WTC11 (cell line): ENCODE measurements at regions not wholly inside any gene's neighbourhood (a gene's known extent, or its start where the extent isn't known, plus 50 kb on each side); places are given as distances from the start of the nearest gene placed in this dataset.

Experiments
- ATAC-seq: fragments of 200-7000 bp; cut with Tn5 transposase; 2 replicates; pipeline ENCODE4 v1.10.0; 2021; ENCODE audit warnings: mild to moderate bottlenecking, moderate library complexity
- CTCF ChIA-PET: fragments of 300-600 bp; sonication (Branson Sonifier 250); formaldehyde crosslinking; loops from one replicate; lab custom pipeline; 2021; ENCODE audit warnings: antibody characterized with exemption; lab: Charles Lee
- POLR2A ChIA-PET: fragments of 350-600 bp; sonication (Branson Sonifier 250); formaldehyde crosslinking; loops from one replicate; lab custom pipeline; 2021; ENCODE audit warnings: antibody characterized with exemption; lab: Charles Lee
- DNase-seq: peaks from one replicate; pipeline ENCODE4 v3.0.0; 2021; ENCODE audit warnings: low spot score
- H3K27ac Mint-ChIP-seq: 2 replicates; pipeline ENCODE4 v1.8.0; 2021; ENCODE audit warnings: mixed read lengths
- H3K27me3 Mint-ChIP-seq: 2 replicates; pipeline ENCODE4 v1.8.0; 2021; ENCODE audit warnings: low read depth, mild to moderate bottlenecking, moderate library complexity, mixed read lengths
- H3K36me3 Mint-ChIP-seq: 2 replicates; pipeline ENCODE4 v1.8.0; 2021; ENCODE audit warnings: mixed read lengths
- H3K4me1 Mint-ChIP-seq: 2 replicates; pipeline ENCODE4 v1.8.0; 2022; ENCODE audit warnings: mixed read lengths
- H3K4me3 Mint-ChIP-seq: 2 replicates; pipeline ENCODE4 v1.8.0; 2021; ENCODE audit warnings: mild to moderate bottlenecking, moderate library complexity, mixed read lengths
- H3K9me3 Mint-ChIP-seq: 2 replicates; pipeline ENCODE4 v1.8.0; 2021; ENCODE audit warnings: mixed read lengths
- AFF4 ChIP-seq: sonication (generic); formaldehyde crosslinking; IDR thresholded peaks from 2 replicates; pipeline ENCODE4 v1.8.1; 2023; ENCODE audit warnings: mild to moderate bottlenecking, missing genetic modification reagents, borderline replicate concordance
- ATF3 ChIP-seq: sonication (generic); formaldehyde crosslinking; conservative IDR thresholded peaks from 2 replicates; pipeline ENCODE4 v1.8.1; 2022; ENCODE audit warnings: mild to moderate bottlenecking, missing genetic modification reagents
- CBFB ChIP-seq: sonication (generic); formaldehyde crosslinking; IDR thresholded peaks from 2 replicates; pipeline ENCODE4 v1.8.1; 2022; ENCODE audit warnings: mild to moderate bottlenecking, low read depth, missing genetic modification reagents
- CDX4 ChIP-seq: fragments of 250-450 bp; sonication (Bioruptor Pico); IDR thresholded peaks from 2 replicates; pipeline ENCODE4 v1.9.0; 2021; ENCODE audit warnings: moderate library complexity, mild to moderate bottlenecking, inconsistent platforms, borderline replicate concordance
- E2F4 ChIP-seq: sonication (generic); formaldehyde crosslinking; IDR thresholded peaks from 2 replicates; pipeline ENCODE4 v1.8.1; 2022; ENCODE audit warnings: low read depth, mild to moderate bottlenecking, moderate library complexity, missing genetic modification reagents, borderline replicate concordance
- FOXJ3 ChIP-seq: sonication (generic); formaldehyde crosslinking; IDR thresholded peaks from 2 replicates; pipeline ENCODE4 v1.9.0; 2021; ENCODE audit warnings: missing genetic modification reagents, mild to moderate bottlenecking, borderline replicate concordance
- GRHL2 ChIP-seq: fragments of 250-450 bp; sonication (Bioruptor Pico); IDR thresholded peaks from 2 replicates; pipeline ENCODE4 v1.8.0; 2022; ENCODE audit warnings: mild to moderate bottlenecking, moderate library complexity; ENCODE audit not compliant: insufficient replicate concordance, severe bottlenecking
- HMGA2 ChIP-seq: fragments of 250-450 bp; sonication (Bioruptor Pico); IDR thresholded peaks from 2 replicates; pipeline ENCODE4 v1.4.0; 2021; ENCODE audit warnings: mild to moderate bottlenecking, moderate library complexity
- HMGXB4 ChIP-seq: sonication (generic); formaldehyde crosslinking; IDR thresholded peaks from 2 replicates; pipeline ENCODE4 v1.8.1; 2023; ENCODE audit warnings: mild to moderate bottlenecking, moderate library complexity, missing genetic modification reagents
- IRF2 ChIP-seq: sonication (generic); formaldehyde crosslinking; IDR thresholded peaks from 2 replicates; pipeline ENCODE4 v1.8.0; 2022; ENCODE audit warnings: low read depth, missing genetic modification reagents, borderline replicate concordance
- JAZF1 ChIP-seq: fragments of 250-450 bp; sonication (Bioruptor Pico); IDR thresholded peaks from 2 replicates; pipeline ENCODE4 v1.9.0; 2021; ENCODE audit warnings: moderate library complexity, mild to moderate bottlenecking, inconsistent platforms
- NFE2L1 ChIP-seq: sonication (generic); formaldehyde crosslinking; IDR thresholded peaks from 2 replicates; pipeline ENCODE4 v1.8.1; 2023; ENCODE audit warnings: missing genetic modification reagents
- NFYB ChIP-seq: sonication (generic); formaldehyde crosslinking; conservative IDR thresholded peaks from 2 replicates; pipeline ENCODE4 v1.8.0; 2022; ENCODE audit warnings: low read depth, missing genetic modification reagents
- OVOL2 ChIP-seq: fragments of 250-450 bp; sonication (Bioruptor Pico); IDR thresholded peaks from 2 replicates; pipeline ENCODE4 v1.9.0; 2021; ENCODE audit warnings: mild to moderate bottlenecking, borderline replicate concordance
- RELA ChIP-seq: sonication (generic); formaldehyde crosslinking; IDR thresholded peaks from 2 replicates; pipeline ENCODE4 v1.8.1; 2022; ENCODE audit warnings: missing genetic modification reagents, mild to moderate bottlenecking, borderline replicate concordance
- SMAD3 ChIP-seq: sonication (generic); formaldehyde crosslinking; IDR thresholded peaks from 2 replicates; pipeline ENCODE4 v1.8.0; 2022; ENCODE audit warnings: missing genetic modification reagents, mild to moderate bottlenecking, borderline replicate concordance
- USF1 ChIP-seq: sonication (generic); formaldehyde crosslinking; IDR thresholded peaks from 2 replicates; pipeline ENCODE4 v1.8.0; 2022; ENCODE audit warnings: mild to moderate bottlenecking, missing genetic modification reagents
- ZBTB43 ChIP-seq: sonication (generic); formaldehyde crosslinking; IDR thresholded peaks from 2 replicates; pipeline ENCODE4 v1.8.1; 2023; ENCODE audit warnings: mild to moderate bottlenecking, missing genetic modification reagents
- ZNF219 ChIP-seq: sonication (generic); formaldehyde crosslinking; IDR thresholded peaks from 2 replicates; pipeline ENCODE4 v1.8.0; 2023; ENCODE audit warnings: missing genetic modification reagents, mild to moderate bottlenecking, borderline replicate concordance
- ZSCAN18 ChIP-seq: fragments of 250-450 bp; sonication (Bioruptor Pico); IDR thresholded peaks from 2 replicates; pipeline ENCODE4 v2.1.2; 2022; ENCODE audit warnings: mild to moderate bottlenecking, moderate library complexity

GRCh38 chr16:6678586-6678985, 654.1 kb upstream of the RBFOX1 start (continued):
- TF ChIP-seq E2F4 (CRISPR knock-in tag) = no peak

- Mint-ChIP-seq H3K9me3 (peaks cover 74% of the 10 kb centered on the region), H3K36me3 (peaks cover 77% of the 10 kb centered on the region), H3K27me3 (peaks cover 12% of the 10 kb centered on the region), H3K4me3 (no peak overlapping the region), H3K4me1 (no peaks in the 10 kb centered on the region), H3K27ac (no peak overlapping the region)
- POLR2A ChIA-PET = no interaction called here
- no peak for ATAC-seq
- CTCF ChIA-PET = no interaction called here
- TF ChIP-seq GRHL2 (CRISPR knock-in tag) (no peak), ZNF219 (no peak), CDX4 (no peak), JAZF1 (no peak)
- no peak for DNase-seq
Measured at GRCh38 chr16:6674071-6674470, 658.6 kb upstream of the RBFOX1 start.

- Mint-ChIP-seq H3K9me3 (peaks cover 82% of the 10 kb centered on the region), H3K27me3 (peaks cover 12% of the 10 kb centered on the region), H3K27ac (no peak overlapping the region), H3K36me3 (peaks cover 76% of the 10 kb centered on the region), H3K4me3 (no peak overlapping the region), H3K4me1 (no peaks in the 10 kb centered on the region)
- CTCF ChIA-PET = no interaction called here
- POLR2A ChIA-PET = no interaction called here
- ATAC-seq (no peak), DNase-seq (no peak)
- TF ChIP-seq FOXJ3 (CRISPR knock-in tag) (no peak), HMGXB4 (CRISPR knock-in tag) (no peak), USF1 (CRISPR knock-in tag) (no peak), AFF4 (no peak), CBFB (no peak), ZSCAN18 (no peak), RELA (CRISPR knock-in tag) (no peak), CDX4 (no peak), NFE2L1 (no peak), NFYB (CRISPR knock-in tag) (no peak), ZNF219 (no peak), OVOL2 (no peak), IRF2 (CRISPR knock-in tag) (no peak), ATF3 (CRISPR knock-in tag) (no peak), SMAD3 (CRISPR knock-in tag) (no peak), HMGA2 (CRISPR knock-in tag) (no peak), ZBTB43 (CRISPR knock-in tag) (no peak)
Measured at GRCh38 chr16:6672507-6672906, 660.1 kb upstream of the RBFOX1 start.
